Upper lobe of left lung (tissue), 4 donors: ENCODE measurements at regions not wholly inside any gene's neighbourhood (a gene's known extent, or its start where the extent isn't known, plus 50 kb on each side); places are given as distances from the start of the nearest gene placed in this dataset.

Experiments
- CTCF ChIP-seq, 6 experiments: fragments of 450-650 bp in 4 of 6; fragments of 200-600 bp in 2 of 6; sonication (generic) in 2 of 6; IDR thresholded peaks; one replicate each; pipeline ENCODE4 v1.5.1; 2016 to 2019; ENCODE audit warnings: antibody characterized with exemption in 6 of 6
- EP300 ChIP-seq, 4 donors: sonication (generic); formaldehyde crosslinking; IDR thresholded peaks; one replicate each; pipeline ENCODE4 v1.5.1; 2017; ENCODE audit warnings: antibody characterized with exemption in 4 of 4, control low read depth in 2 of 4

- TF ChIP-seq CTCF (IDR thresholded peaks at IDR 0.05) (no peak), EP300 (IDR thresholded peaks at IDR 0.05) (no peak)
These were observed 228.9 kb downstream of the RBM43 start for GRCh38 chr2:151032741-151033191.
